K562 (cell line): ENCODE measurements at regions not wholly inside any gene's neighbourhood (a gene's known extent, or its start where the extent isn't known, plus 50 kb on each side); places are given as distances from the start of the nearest gene placed in this dataset.

ENCODE experiments used
- ATAC-seq: fragments of 200-7000 bp; cut with Tn5 transposase; 3 replicates; pipeline ENCODE4 v1.9.1; 2020; ENCODE audit warnings: moderate library complexity
- BruUV-seq: library from RNA; stranded (reverse); fragments of 400-500 nt; replicated peaks from 2 replicates; lab custom pipeline; 2021; lab: Mats Ljungman, UMichigan
- CTCF ChIA-PET: fragments of 300-600 bp; formaldehyde crosslinking; extraction: SDS; loops from one replicate; lab custom pipeline; 2021; ENCODE audit warnings: low intra/inter-chr PET ratio; lab: Yijun Ruan, JAX
- POLR2A ChIA-PET: fragments of 300-600, 350-650 bp; sonication (Branson Sonifier 250); formaldehyde crosslinking; extraction: SDS; loops from one replicate; lab custom pipeline; 2021; ENCODE audit warnings: antibody characterized with exemption, inconsistent platforms; lab: Yijun Ruan, JAX
- DNase-seq, 4 experiments: peaks; one replicate each; pipeline versions ENCODE4 v3.0.0 to v3.0.0-alpha.2; 2011 to 2018; ENCODE audit warnings: low spot score in 3 of 4, mixed read lengths in 3 of 4; ENCODE audit errors: extremely low read depth in 1 of 4
- FAIRE-seq: peaks from 2 replicates; lab custom pipeline; 2011; peaks lifted over from hg19 to GRCh38; lab: Jason Lieb, UNC
- H2AFZ ChIP-seq: 2 replicates; pipeline ENCODE4 v1.6.0; 2011; ENCODE audit warnings: low read depth, low read length, control low read depth, inconsistent platforms
- H3K27ac ChIP-seq: fragments of 200-600 bp; 3 replicates; pipeline ENCODE4 v1.8.0; 2011; ENCODE audit warnings: low read depth, mild to moderate bottlenecking, control low read depth, inconsistent platforms, low read length, moderate library complexity, mixed read lengths; ENCODE audit errors: extremely low read depth
- H3K27me3 ChIP-seq, 2 experiments: fragments of 300-600 bp in 1 of 2; 2 replicates in 1 of 2; 3 replicates in 1 of 2; pipeline versions ENCODE4 v1.6.0 to v1.8.0; 2011; ENCODE audit warnings: inconsistent platforms in 2 of 2, low read length in 2 of 2, mild to moderate bottlenecking in 1 of 2, mixed read lengths in 1 of 2, moderate library complexity in 1 of 2; ENCODE audit not compliant: control insufficient read depth in 2 of 2, insufficient read depth in 2 of 2
- H3K36me3 ChIP-seq: fragments of 300-600 bp; 3 replicates; pipeline ENCODE4 v1.8.0; 2011; ENCODE audit warnings: mild to moderate bottlenecking, low read length, inconsistent platforms; ENCODE audit not compliant: control insufficient read depth, insufficient read depth
- H3K4me1 ChIP-seq, 2 experiments: fragments of 200-600 bp in 1 of 2; replicated peaks in 1 of 2; 2 replicates in 1 of 2; 3 replicates in 1 of 2; pipeline versions ENCODE4 v1.5.1 to v1.8.0; 2011; ENCODE audit warnings: inconsistent platforms in 2 of 2, low read length in 2 of 2, mild to moderate bottlenecking in 1 of 2, mixed read lengths in 1 of 2, moderate library complexity in 1 of 2; ENCODE audit not compliant: control insufficient read depth in 2 of 2, insufficient read depth in 2 of 2
- H3K4me2 ChIP-seq: 2 replicates; pipeline ENCODE4 v1.6.1; 2011; ENCODE audit warnings: low read length, control low read depth, inconsistent platforms, mixed read lengths; ENCODE audit not compliant: insufficient read depth
- H3K4me3 ChIP-seq: fragments of 200-600 bp; sonication (generic), shearing (Covaris generic); 2 replicates; pipeline ENCODE4 v1.5.1; 2016; ENCODE audit warnings: control low read depth, inconsistent platforms
- H3K79me2 ChIP-seq: fragments of 200-600 bp; 3 replicates; pipeline ENCODE4 v1.8.0; 2011; ENCODE audit warnings: low read length, inconsistent platforms; ENCODE audit not compliant: control insufficient read depth, insufficient read depth
- H3K9ac ChIP-seq, 2 experiments: 2 replicates each; pipeline versions ENCODE4 v1.6.0 to v1.6.1; 2011; ENCODE audit warnings: low read depth in 2 of 2, low read length in 2 of 2, control low read depth in 1 of 2, inconsistent platforms in 1 of 2, mild to moderate bottlenecking in 1 of 2, mixed read lengths in 1 of 2; ENCODE audit not compliant: insufficient read depth in 1 of 2
- H3K9me1 ChIP-seq: one replicate; pipeline ENCODE4 v1.6.0; 2011; ENCODE audit warnings: inconsistent platforms, mild to moderate bottlenecking, low read length, moderate library complexity; ENCODE audit not compliant: control insufficient read depth, insufficient read depth
- H3K9me3 ChIP-seq: replicated peaks from 2 replicates; pipeline ENCODE4 v1.5.1; 2011; ENCODE audit warnings: low read depth, low read length, inconsistent platforms; ENCODE audit not compliant: control insufficient read depth, insufficient read depth
- H4K20me1 ChIP-seq: replicated peaks from 2 replicates; pipeline ENCODE4 v1.6.1; 2011; ENCODE audit warnings: low read length, inconsistent platforms, mixed read lengths; ENCODE audit not compliant: control insufficient read depth, insufficient read depth
- AFF4 ChIP-seq: sonication (generic); formaldehyde crosslinking; IDR thresholded peaks from 2 replicates; pipeline ENCODE4 v1.8.0; 2023; ENCODE audit warnings: mild to moderate bottlenecking, missing genetic modification reagents
- ATF1 ChIP-seq, 2 experiments: fragments of 450-650 bp in 1 of 2; IDR thresholded peaks; 2 replicates each; pipeline ENCODE4 v1.6.1; 2016; ENCODE audit warnings: missing compliant biosample characterization in 1 of 2, missing genetic modification characterization in 1 of 2
- DPF2 ChIP-seq: fragments of 450-650 bp; IDR thresholded peaks from 2 replicates; pipeline ENCODE4 v1.6.1; 2016
- GMEB1 ChIP-seq: fragments of 250-450 bp; sonication (Bioruptor Pico); IDR thresholded peaks from 2 replicates; pipeline ENCODE4 v1.4.0; 2020; ENCODE audit warnings: mild to moderate bottlenecking
- NFYB ChIP-seq: IDR thresholded peaks from 2 replicates; pipeline ENCODE4 v1.6.1; 2011; ENCODE audit warnings: mild to moderate bottlenecking, moderate library complexity; ENCODE audit not compliant: insufficient read length; ENCODE audit errors: extremely low read depth
- POLR3A ChIP-seq: IDR thresholded peaks from 2 replicates; pipeline ENCODE4 v1.6.1; 2011; ENCODE audit warnings: borderline replicate concordance, mild to moderate bottlenecking, moderate library complexity; ENCODE audit not compliant: insufficient read length, insufficient read depth; ENCODE audit errors: extremely low read depth
- SMARCA4 ChIP-seq: fragments of 450-650 bp; IDR thresholded peaks from 2 replicates; pipeline ENCODE4 v1.6.1; 2016
- STAT5B ChIP-seq: fragments of 250-450 bp; sonication (Bioruptor Pico); IDR thresholded peaks from 2 replicates; pipeline ENCODE4 v1.8.0; 2021; ENCODE audit warnings: mild to moderate bottlenecking, inconsistent platforms
- TAF15 ChIP-seq: fragments of 200-400 bp; formaldehyde crosslinking; IDR thresholded peaks from 2 replicates; pipeline ENCODE4 v1.6.1; 2017; ENCODE audit warnings: mild to moderate bottlenecking, low read depth, low read length, moderate library complexity
- ZNF133 ChIP-seq: fragments of 250-450 bp; sonication (Bioruptor Pico); IDR thresholded peaks from 2 replicates; pipeline ENCODE4 v1.4.0; 2020; ENCODE audit warnings: mild to moderate bottlenecking
- in situ Hi-C: fragments of 300-500 bp; cut with MboI; formaldehyde crosslinking; loops from 4 replicates; pipeline ENCODE4 v1.15.0; 2018; ENCODE audit warnings: inconsistent platforms, mixed read lengths
- intact Hi-C: fragments of 100-400 bp; cut with micrococcal nuclease; formaldehyde crosslinking; loops from 2 replicates; pipeline ENCODE4 v1.14.2; 2022

GRCh38 chr14:43625294-43625693 lies 881.8 kb downstream of the FSCB start (continued):
- TF ChIP-seq TAF15 (no peak), STAT5B (CRISPR knock-in tag) (no peak), ZNF133 (CRISPR knock-in tag) (no peak)
- TF ChIP-seq, all 486 proteins: peak for 0

- CTCF ChIA-PET: no interaction called here
- no peak for ATAC-seq
- BruUV-seq: no TSS peak
- Histone ChIP-seq H3K79me2 (no peaks in the 10 kb centered on the region), H3K4me2 (no peak overlapping the region), H3K4me1 (no peaks in the 10 kb centered on the region), H3K9me3 (no peaks in the 10 kb centered on the region), H3K9me1 (no peaks in the 10 kb centered on the region), H3K9ac (no peak overlapping the region), H2AFZ (no peak overlapping the region), H3K27me3 (no peaks in the 10 kb centered on the region), H4K20me1 (no peaks in the 10 kb centered on the region), H3K36me3 (no peaks in the 10 kb centered on the region), H3K4me3 (no peak overlapping the region), H3K27ac (no peak overlapping the region)
- no peak for TF ChIP-seq POLR3A
- no peak for TF ChIP-seq DPF2
- TF ChIP-seq ATF1 (CRISPR knock-in tag; IDR thresholded peaks at IDR 0.05): no peak
- no peak for TF ChIP-seq ATF1 (tag; IDR thresholded peaks at IDR 0.05)
- no peak for TF ChIP-seq NFYB
- no peak for TF ChIP-seq GMEB1 (CRISPR knock-in tag)
- TF ChIP-seq SMARCA4: no peak
- TF ChIP-seq AFF4 (CRISPR knock-in tag): no peak
- in situ Hi-C loops: no loop called here
- POLR2A ChIA-PET: no interaction called here
- FAIRE-seq: no peak
- no peak for DNase-seq
- intact Hi-C loops: no loop called here
Observed at GRCh38 chr14:43621282-43621681, 885.8 kb downstream of the FSCB start.
